Panc1 (cell line): ENCODE measurements at regions not wholly inside any gene's neighbourhood (a gene's known extent, or its start where the extent isn't known, plus 50 kb on each side); places are given as distances from the start of the nearest gene placed in this dataset.

Experiments used
- CTCF ChIP-seq: fragments of 450-650 bp; IDR thresholded peaks from 2 replicates; pipeline ENCODE4 v1.5.1; 2017; ENCODE audit warnings: mild to moderate bottlenecking
- REST ChIP-seq, 2 experiments: IDR thresholded peaks; 2 replicates each; pipeline ENCODE4 v1.6.1; 2011 to 2012; ENCODE audit warnings: low read depth in 2 of 2, control low read depth in 1 of 2, low read length in 1 of 2, mild to moderate bottlenecking in 1 of 2, moderate library complexity in 1 of 2; ENCODE audit not compliant: insufficient read depth in 1 of 2

- TF ChIP-seq CTCF (no peak), REST (IDR thresholded peaks at IDR 0.05; ENCODE audit: insufficient read depth in 1 of 2, low read depth in 2 of 2, low read length in 1 of 2) (no peak)
Measured at GRCh38 chr2:164032995-164033394, 297.2 kb upstream of the FIGN start.
